ENCODE measurements at regions not wholly inside any gene's neighbourhood (a gene's known extent, or its start where the extent isn't known, plus 50 kb on each side); places are given as distances from the start of the nearest gene placed in this dataset.
"Not testable (repeated sequence)": the region's sequence is repeated elsewhere in the genome, so short reads cannot be mapped to it uniquely, and the experiment has no call there.

GRCh38 chr1:219433496-219434131 lies 179.3 kb downstream of the ZC3H11B start:
- no peak for DNase-seq (ENCODE audit: low read depth)

DNA sequence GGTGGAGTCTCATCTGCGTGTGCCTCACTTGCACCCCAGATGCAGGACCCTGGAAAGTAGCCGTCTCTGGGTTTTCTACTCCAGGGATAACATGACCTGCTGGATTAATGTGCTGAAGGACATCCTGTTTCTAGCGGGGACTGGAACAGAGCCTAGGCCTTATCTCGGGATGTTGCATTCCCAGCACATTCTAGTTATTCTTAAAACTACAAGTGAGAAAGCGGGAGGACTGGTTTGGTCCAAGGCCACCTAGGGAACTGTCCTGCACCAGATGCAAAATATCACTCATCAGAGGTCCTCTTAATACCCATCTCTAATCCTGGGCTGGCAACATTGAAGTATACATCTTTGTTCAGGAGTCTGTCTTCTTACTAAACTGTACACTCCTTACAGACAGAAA lies 179.9 kb downstream of the ZC3H11B start:
- no peak for DNase-seq (ENCODE audit: low read depth)

GRCh38 chr1:219432191-219432606 lies 180.7 kb downstream of the ZC3H11B start:
- DNase-seq (ENCODE audit: low read depth), result no peak

DNA sequence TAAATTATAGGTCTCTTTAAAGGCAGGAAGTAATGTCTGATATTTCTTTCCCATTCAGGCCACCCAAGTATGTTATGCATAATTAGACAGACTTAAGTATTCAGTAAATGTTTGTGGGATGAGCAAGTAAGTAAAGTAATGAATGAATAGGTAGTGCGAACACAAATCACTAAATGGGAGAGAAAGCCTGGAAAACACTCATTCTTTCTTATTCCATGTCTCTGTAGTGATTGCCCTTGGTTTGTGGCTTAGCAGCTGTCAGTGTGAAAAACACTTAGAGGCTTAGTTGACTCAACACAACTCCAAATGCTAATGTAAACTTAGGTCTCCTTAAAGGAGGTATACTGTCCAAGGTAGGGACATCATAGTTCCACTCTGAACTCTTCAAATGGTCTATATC lies 182.5 kb downstream of the ZC3H11B start:
- DNase-seq (ENCODE audit: low read depth), result no peak

DNA sequence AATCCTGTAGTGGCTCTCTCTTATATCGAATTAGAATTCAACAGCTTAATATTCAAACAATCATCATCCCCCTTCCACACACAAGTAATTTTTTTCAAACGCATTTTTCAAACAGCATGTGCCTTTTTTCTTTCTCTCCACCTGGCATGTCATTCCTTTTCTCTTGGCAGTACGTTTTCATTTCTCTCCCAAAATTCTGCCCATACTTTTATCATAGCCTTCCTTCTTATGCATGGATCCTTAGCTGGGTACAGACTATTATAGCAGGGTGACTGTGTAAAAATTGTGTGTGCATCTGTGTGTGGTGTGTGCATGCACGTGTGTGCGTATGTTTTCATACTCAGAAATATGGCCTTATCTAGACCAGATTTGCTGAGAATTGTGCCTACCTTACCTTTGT lies 184.3 kb downstream of the ZC3H11B start:
- no peak for DNase-seq (ENCODE audit: low read depth)

DNA sequence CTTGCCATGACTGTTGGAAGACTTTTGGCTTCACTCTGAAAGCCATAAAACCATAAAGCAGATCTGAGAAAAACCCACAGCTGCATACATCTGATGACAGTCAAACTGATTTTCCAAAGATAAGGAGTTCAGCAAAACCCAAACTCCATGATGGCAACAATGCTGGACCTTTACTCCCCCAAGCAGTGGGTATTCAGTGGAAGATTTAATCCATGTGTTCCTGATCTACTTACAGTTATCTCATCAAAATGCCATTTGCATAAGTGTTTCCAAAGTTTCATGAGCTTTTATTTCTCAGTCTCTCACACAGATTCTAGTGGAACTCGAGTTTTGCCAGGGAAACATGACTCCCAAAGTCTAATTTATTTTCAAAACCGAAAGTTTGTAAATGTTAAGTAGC lies 184.9 kb downstream of the ZC3H11B start:
- no peak for DNase-seq (ENCODE audit: low read depth)

DNA sequence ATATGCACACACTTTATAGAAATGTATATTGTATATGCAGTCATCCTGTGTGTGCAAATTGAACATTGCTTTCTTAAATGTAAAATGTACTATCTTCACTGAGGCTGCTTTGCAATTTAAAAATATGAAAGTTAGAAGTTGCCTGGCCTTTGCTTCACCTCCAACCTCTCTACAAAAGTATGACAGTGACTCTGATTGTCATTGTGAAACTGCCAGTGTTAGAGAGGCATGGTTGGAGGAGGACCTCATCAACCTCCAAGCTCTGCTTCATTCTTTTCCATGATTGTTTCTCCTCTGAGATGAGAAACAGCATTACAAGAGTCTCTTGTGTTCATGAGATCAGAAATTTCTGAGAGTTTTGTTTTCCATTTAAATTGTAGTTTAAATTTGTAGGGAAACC lies 185.5 kb downstream of the ZC3H11B start:
- no peak for DNase-seq (ENCODE audit: low read depth)

DNA sequence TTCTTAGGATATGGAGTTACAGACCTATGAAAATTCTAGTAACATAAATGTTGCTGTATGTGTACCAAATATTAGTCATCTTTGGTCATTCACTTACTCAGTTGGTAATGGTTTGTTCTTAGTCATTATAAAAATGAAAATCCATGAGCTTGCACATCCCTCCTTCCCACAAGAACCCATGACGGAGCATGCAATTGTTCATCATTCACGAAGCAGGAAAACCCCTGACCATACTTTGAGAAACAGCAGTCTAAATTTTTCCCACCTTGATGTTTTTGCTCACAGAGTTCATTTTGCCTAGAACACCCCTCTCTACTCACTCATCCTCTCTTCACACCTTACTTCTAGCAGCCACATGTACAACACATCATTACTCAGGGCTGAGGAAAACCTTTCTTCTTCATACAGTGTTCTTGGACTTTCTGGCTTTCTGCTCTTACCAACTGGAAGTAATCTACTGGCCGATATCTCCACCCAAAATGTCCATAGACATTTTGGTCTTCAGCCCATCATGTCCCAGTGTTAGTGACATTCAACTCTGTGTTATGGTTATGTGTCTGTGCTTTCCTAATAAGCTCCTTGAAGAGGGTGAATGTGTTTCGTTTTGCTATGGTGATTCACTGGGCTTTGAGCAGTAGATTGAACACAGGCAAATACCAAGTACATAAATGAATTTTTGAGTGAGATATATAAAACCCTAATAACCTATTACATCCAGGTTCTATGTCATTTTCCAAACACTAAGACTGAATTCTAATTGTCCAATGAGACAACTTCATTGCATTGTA lies 189.9 kb downstream of the ZC3H11B start:
- no peak for DNase-seq (ENCODE audit: low read depth)

DNA sequence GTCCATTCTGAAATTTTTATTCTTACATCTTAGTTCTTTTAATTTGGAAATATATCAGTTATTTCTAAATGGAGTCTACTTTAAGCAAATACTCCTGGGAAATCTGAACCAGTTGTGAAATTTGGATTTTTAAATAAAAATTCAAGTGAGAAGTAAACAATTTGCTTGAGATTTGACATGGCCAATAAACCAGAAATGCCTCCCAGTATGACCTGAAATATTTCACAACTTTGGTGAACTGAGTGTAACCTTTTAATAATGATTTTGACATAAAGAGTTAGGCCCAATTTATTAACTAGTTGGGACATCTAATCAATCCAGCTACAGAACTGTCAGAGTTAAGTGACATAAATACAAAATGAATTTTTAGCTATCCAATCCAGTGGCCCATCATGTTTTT lies 192.0 kb downstream of the ZC3H11B start:
- no peak for DNase-seq (ENCODE audit: low read depth)

DNA sequence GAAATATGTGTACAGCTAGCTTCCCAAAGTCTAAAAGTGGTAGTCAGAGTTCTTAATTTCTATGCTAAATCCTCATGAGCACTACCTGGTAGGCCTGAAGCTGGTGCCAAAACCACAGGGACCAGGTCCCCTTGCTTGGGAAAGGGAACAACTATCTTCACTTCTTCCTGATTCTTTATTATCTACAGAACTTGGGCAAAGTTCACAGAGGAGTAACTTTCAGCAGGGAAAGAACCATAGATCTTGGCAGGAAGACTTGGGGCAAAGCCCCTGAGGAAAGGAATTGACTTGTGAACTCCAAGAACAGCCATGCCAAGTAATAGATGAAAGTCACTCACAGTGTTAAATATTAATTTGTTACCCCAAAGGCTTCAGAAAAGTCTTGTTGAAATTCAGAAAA lies 193.0 kb downstream of the ZC3H11B start:
- DNase-seq (ENCODE audit: low read depth), result no peak

- DNase-seq (ENCODE audit: low read depth), result no peak
Measured at GRCh38 chr1:219419065-219419464, 193.8 kb downstream of the ZC3H11B start.

GRCh38 chr1:219417610-219418009 lies 195.3 kb downstream of the ZC3H11B start:
- no peak for DNase-seq (ENCODE audit: low read depth)

DNA sequence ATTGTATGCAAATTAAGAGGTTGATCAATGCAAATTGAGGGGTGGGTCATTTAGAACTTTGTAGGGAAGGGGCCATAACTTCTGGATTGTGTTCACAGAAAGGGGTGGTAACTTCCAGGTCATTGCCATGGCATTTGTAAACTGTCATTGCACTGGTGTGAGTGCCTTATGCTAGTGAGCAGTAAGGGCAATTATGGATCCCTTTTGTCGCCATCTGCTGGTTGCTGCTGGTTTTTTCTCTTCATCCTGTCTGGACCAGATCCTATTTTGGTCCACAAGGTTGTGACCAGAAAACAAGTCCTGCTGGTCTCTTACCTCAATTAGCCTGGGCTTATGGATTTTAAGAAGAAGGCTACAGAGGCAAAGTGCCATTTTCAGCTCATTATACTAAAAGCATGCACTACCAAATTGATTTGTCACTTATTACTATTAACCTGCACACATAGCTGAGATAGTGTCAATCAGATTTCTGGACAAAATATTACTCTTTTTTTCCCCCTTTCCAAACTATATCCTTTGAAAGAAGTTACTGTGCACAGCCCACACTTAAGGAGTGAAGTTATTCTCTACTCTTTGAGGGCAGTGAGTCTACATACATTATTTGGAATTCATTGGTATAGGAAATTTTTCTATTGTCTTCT lies 196.2 kb downstream of the ZC3H11B start:
- peak; percentile 20 for DNase-seq (ENCODE audit: low read depth)

GRCh38 chr1:219415915-219416314 lies 197.0 kb downstream of the ZC3H11B start:
- no peak for DNase-seq (ENCODE audit: low read depth)

- no peak for DNase-seq (ENCODE audit: low read depth)
Measured at GRCh38 chr1:219415433-219415832, 197.5 kb downstream of the ZC3H11B start.

GRCh38 chr1:219414250-219414649 lies 198.7 kb downstream of the ZC3H11B start:
- no peak for DNase-seq (ENCODE audit: low read depth)

- no peak for DNase-seq (ENCODE audit: low read depth)
Measured at GRCh38 chr1:219413536-219413935, 199.4 kb downstream of the ZC3H11B start.

GRCh38 chr1:219412772-219413171 lies 200.1 kb downstream of the ZC3H11B start:
- DNase-seq (ENCODE audit: low read depth), result no peak

DNA sequence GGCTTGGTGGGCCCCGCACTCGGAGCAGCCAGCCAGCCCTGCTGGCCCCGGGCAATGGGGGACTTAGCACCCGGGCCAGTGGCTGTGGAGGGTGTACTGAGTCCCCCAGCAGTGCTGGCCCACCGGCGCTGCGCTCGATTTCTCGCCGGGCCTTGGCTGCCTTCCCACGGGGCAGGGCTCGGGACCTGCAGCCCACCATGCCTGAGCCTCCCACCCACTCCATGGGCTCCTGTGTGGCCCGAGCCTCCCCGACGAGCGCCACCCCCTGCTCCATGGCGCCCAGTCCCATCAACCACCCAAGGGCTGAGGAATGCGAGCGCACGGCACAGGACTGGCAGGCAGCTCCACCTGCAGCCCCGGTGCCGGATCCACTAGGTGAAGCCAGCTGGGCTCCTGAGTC lies 202.2 kb downstream of the ZC3H11B start:
- not testable (repeated sequence) for DNase-seq (ENCODE audit: low read depth)

GRCh38 chr1:219405531-219406331 lies 207.2 kb downstream of the ZC3H11B start:
- no peak for DNase-seq (ENCODE audit: low read depth)

GRCh38 chr1:219404629-219405028 lies 208.3 kb downstream of the ZC3H11B start:
- no peak for DNase-seq (ENCODE audit: low read depth)

DNA sequence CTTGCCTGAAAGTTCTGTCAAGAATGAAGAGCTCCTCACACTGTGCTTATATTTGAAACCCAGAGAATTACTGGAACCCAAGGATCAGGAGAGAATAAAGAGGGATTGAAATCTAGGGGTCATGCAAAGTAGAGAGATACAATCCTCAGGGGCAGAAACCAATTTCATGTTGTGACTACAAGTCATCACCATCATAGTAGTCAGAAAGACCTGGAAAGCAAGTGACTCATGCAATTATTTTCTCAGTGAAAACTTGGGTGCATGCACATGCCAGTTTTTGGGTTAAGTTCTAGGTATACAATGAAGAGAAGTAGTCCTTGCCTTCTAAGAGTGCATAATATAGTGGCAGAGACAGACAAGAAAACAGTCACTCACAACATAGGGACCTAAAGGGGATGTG lies 210.0 kb downstream of the ZC3H11B start:
- DNase-seq (ENCODE audit: low read depth), result no peak

Measured in stimulated activated CD4-positive, alpha-beta T cell treated with anti-CD3 and anti-CD28 coated beads, Interleukin-2, amount 100 ng/mL, for 4 hours (primary cell).